OCI-LY7 (cell line): ENCODE measurements at regions not wholly inside any gene's neighbourhood (a gene's known extent, or its start where the extent isn't known, plus 50 kb on each side); places are given as distances from the start of the nearest gene placed in this dataset.

Source experiments
- BruUV-seq: library from RNA; stranded (reverse); fragments of 400-500 nt; replicated peaks from 2 replicates; lab custom pipeline; 2021; lab: Mats Ljungman, UMichigan
- CTCF ChIA-PET: fragments of 300-600 bp; sonication (Branson Sonifier 250); formaldehyde crosslinking; loops from one replicate; lab custom pipeline; 2022; ENCODE audit warnings: antibody characterized with exemption; ENCODE audit not compliant: unreplicated experiment; lab: Charles Lee
- POLR2A ChIA-PET: fragments of 300-600 bp; sonication (Branson Sonifier 250); formaldehyde crosslinking; loops from one replicate; lab custom pipeline; 2022; ENCODE audit warnings: antibody characterized with exemption; lab: Charles Lee
- DNase-seq: peaks from one replicate; pipeline ENCODE4 v3.0.0-alpha.2; 2015; ENCODE audit warnings: low spot score
- H2AFZ ChIP-seq: fragments of 200-600 bp; sonication (generic), shearing (Covaris generic); 2 replicates; pipeline ENCODE4 v1.6.1; 2014; ENCODE audit warnings: mild to moderate bottlenecking, antibody characterized with exemption, low read length, moderate library complexity
- H3K27ac ChIP-seq: fragments of 200-600 bp; sonication (generic); 2 replicates; pipeline ENCODE4 v1.5.1; 2014; ENCODE audit warnings: mixed run types, low read depth, mild to moderate bottlenecking, moderate library complexity, low read length, inconsistent platforms; ENCODE audit not compliant: poor library complexity, severe bottlenecking
- H3K36me3 ChIP-seq: fragments of 200-600 bp; sonication (generic); 2 replicates; pipeline ENCODE4 v1.6.1; 2014; ENCODE audit warnings: mild to moderate bottlenecking, antibody characterized with exemption, low read length, moderate library complexity, mixed read lengths; ENCODE audit not compliant: insufficient read depth
- H3K4me1 ChIP-seq: fragments of 200-600 bp; sonication (generic); 2 replicates; pipeline ENCODE4 v1.5.1; 2014; ENCODE audit warnings: mild to moderate bottlenecking, low read length; ENCODE audit not compliant: insufficient read depth, poor library complexity, severe bottlenecking
- H3K4me2 ChIP-seq: fragments of 200-600 bp; sonication (generic); 2 replicates; pipeline ENCODE4 v1.6.1; 2014; ENCODE audit warnings: mild to moderate bottlenecking, low read length
- H3K4me3 ChIP-seq: fragments of 200-600 bp; sonication (generic); 2 replicates; pipeline ENCODE4 v1.5.1; 2014; ENCODE audit warnings: mild to moderate bottlenecking, low read depth, low read length; ENCODE audit not compliant: poor library complexity, severe bottlenecking
- H3K79me2 ChIP-seq: fragments of 200-600 bp; sonication (generic); 2 replicates; pipeline ENCODE4 v1.6.1; 2016; ENCODE audit warnings: low read depth, mild to moderate bottlenecking, low read length, moderate library complexity, mixed read lengths; ENCODE audit not compliant: insufficient read depth
- H3K9me2 ChIP-seq: fragments of 200-600 bp; sonication (generic); 2 replicates; pipeline ENCODE4 v1.6.1; 2016; ENCODE audit warnings: mild to moderate bottlenecking, low read length, mixed read lengths; ENCODE audit not compliant: insufficient read depth
- H3K9me3 ChIP-seq: fragments of 200-600 bp; sonication (generic); 2 replicates; pipeline ENCODE4 v1.6.1; 2014; ENCODE audit warnings: mild to moderate bottlenecking, mixed run types, low read length, mixed read lengths
- H4K20me1 ChIP-seq: fragments of 200-600 bp; sonication (generic); 2 replicates; pipeline ENCODE4 v1.6.1; 2014; ENCODE audit warnings: mild to moderate bottlenecking, antibody characterized with exemption, low read length, moderate library complexity, mixed read lengths; ENCODE audit not compliant: insufficient read depth
- EZH2phosphoT487 ChIP-seq: fragments of 200-600 bp; sonication (generic); IDR thresholded peaks from 2 replicates; pipeline ENCODE4 v1.6.1; 2018; ENCODE audit warnings: low read depth, borderline replicate concordance, mild to moderate bottlenecking, mixed run types, antibody characterized with exemption, low read length, moderate library complexity, mixed read lengths
- intact Hi-C: fragments of 100-400 bp; cut with micrococcal nuclease; formaldehyde crosslinking; loops from one replicate; pipeline ENCODE4 v1.10.0; 2022; ENCODE audit not compliant: unreplicated experiment
- TF ChIP-seq, protein P1 (sequence below): fragments of 200-600 bp; sonication (generic); conservative IDR thresholded peaks from 2 replicates; pipeline ENCODE4 v1.5.1; 2014; ENCODE audit warnings: mild to moderate bottlenecking, antibody characterized with exemption, low read length, moderate library complexity, mixed read lengths

DNA sequence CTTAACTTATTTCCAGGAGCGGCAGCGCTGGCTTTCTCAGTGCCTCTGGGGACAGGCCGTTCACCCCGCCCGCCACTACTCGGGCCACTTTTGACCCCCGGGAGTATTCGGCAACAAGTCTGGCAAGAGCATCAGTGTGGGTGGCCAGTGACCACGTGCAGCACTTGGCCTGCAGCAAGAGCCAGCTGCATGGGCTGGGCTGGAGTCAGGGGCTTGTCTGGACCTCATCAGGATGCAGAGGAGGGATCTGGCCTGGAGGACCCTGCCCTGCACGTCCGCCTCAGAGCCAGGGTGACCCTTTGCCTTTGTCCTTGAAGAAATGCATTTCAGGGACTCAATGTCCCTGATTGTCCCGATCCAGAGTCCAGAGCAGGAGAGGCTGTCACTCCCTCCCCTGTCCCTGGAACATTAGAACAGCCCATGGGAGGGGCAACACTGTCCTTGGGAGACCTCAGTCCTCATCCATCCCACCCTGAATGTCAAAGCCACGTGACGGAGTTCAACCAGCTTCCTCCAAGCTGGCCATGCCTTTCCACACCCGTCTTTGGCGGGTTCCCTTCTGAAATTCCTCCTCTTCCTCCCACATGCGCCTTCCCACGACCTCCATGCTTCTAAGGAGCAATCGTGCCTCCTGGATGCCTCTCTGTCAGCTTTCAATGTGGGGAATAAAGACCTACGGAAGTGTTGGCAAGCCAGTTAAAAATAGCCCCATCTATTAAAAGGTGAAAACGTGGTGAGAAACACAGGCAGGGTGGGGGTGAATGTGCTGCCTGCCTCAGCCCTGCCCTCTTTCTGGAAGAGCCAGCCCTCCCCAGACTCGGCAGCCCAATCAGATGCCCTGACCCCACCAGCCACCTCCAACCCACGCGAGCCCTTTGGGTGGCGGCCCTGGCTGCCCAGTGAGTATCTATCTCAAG, 99.0 kb downstream of the OLFM1 start:
- H3K79me2 ChIP-seq = no peaks in the 10 kb centered on the region
- no peaks in the 10 kb centered on the region for H3K9me3 ChIP-seq
- H3K4me2 ChIP-seq = no peak overlapping the region
- POLR2A ChIA-PET = no interaction called here
- no peak for DNase-seq
- no peak overlapping the region for H3K27ac ChIP-seq
- CTCF ChIA-PET = no interaction called here
- H3K4me1 ChIP-seq = no peaks in the 10 kb centered on the region
- TF ChIP-seq EZH2phosphoT487 = no peak
- TF ChIP-seq, protein P1, sequence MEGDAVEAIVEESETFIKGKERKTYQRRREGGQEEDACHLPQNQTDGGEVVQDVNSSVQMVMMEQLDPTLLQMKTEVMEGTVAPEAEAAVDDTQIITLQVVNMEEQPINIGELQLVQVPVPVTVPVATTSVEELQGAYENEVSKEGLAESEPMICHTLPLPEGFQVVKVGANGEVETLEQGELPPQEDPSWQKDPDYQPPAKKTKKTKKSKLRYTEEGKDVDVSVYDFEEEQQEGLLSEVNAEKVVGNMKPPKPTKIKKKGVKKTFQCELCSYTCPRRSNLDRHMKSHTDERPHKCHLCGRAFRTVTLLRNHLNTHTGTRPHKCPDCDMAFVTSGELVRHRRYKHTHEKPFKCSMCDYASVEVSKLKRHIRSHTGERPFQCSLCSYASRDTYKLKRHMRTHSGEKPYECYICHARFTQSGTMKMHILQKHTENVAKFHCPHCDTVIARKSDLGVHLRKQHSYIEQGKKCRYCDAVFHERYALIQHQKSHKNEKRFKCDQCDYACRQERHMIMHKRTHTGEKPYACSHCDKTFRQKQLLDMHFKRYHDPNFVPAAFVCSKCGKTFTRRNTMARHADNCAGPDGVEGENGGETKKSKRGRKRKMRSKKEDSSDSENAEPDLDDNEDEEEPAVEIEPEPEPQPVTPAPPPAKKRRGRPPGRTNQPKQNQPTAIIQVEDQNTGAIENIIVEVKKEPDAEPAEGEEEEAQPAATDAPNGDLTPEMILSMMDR = no peak
- no TSS peak for BruUV-seq
- H3K9me2 ChIP-seq = no peaks in the 10 kb centered on the region
- no peak overlapping the region for H2AFZ ChIP-seq
- intact Hi-C loops = no loop called here
- H3K4me3 ChIP-seq = no peak overlapping the region
- no peaks in the 10 kb centered on the region for H4K20me1 ChIP-seq
- H3K36me3 ChIP-seq = no peaks in the 10 kb centered on the region

DNA sequence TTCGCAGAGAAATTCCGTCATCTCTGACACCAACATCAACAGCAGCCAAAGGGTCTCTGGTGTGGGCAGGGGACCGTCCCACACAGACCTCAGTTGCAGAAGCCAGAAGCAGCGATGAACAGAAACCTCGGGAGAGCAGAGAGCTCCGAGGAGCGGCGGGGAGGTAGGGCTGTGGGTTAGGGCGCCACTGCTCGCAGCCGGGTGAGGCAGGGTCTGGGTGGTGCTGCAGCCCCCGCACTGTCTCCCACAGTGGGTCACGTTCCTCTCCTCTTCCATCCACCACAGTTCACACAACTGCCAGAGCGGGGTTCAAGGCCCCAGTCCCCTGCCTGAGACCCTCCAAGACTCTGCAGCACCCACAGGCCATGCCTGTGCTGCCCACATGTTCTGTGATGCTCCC, 99.9 kb downstream of the OLFM1 start:
- H3K9me2 ChIP-seq = no peaks in the 10 kb centered on the region
- no peaks in the 10 kb centered on the region for H3K36me3 ChIP-seq
- no peaks in the 10 kb centered on the region for H4K20me1 ChIP-seq
- H2AFZ ChIP-seq = no peak overlapping the region
- no peak for TF ChIP-seq EZH2phosphoT487
- TF ChIP-seq, protein P1 = no peak
- H3K9me3 ChIP-seq = no peaks in the 10 kb centered on the region
- no TSS peak for BruUV-seq
- no peak for DNase-seq
- H3K4me2 ChIP-seq = no peak overlapping the region
- H3K27ac ChIP-seq = no peak overlapping the region
- no peaks in the 10 kb centered on the region for H3K4me1 ChIP-seq
- intact Hi-C loops = no loop called here
- no peaks in the 10 kb centered on the region for H3K79me2 ChIP-seq
- no peak overlapping the region for H3K4me3 ChIP-seq
- POLR2A ChIA-PET = no interaction called here
- CTCF ChIA-PET = no interaction called here

DNA sequence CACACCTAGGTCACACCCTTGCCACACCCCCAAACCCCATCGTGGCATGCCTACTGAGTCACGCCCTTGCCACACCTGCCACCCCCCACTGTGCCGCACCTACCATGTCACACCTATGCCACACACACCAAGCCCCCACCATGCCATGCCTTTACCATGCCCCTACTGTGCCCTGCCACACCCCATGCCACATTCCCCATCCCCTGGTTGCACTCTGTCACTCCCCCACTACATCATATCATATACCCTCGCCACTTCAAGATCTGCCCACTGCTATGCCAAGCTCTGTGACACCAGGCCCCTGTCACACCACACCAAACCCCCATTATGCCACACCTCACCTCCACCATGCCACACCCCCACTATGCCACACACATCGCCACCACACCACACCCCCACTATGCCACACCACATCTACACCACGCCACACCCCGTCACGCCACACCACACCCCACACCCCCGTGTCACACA, 101.2 kb downstream of the OLFM1 start:
- no peak overlapping the region for H3K4me2 ChIP-seq

More for the DNA sequence above, 101.2 kb downstream of the OLFM1 start:
- intact Hi-C loops = no loop called here
- no peaks in the 10 kb centered on the region for H3K9me3 ChIP-seq
- ChIA-PET CTCF (no interaction called here), POLR2A (no interaction called here)
- no peak overlapping the region for H2AFZ ChIP-seq
- H3K27ac ChIP-seq = no peak overlapping the region
- no peaks in the 10 kb centered on the region for H3K36me3 ChIP-seq
- H3K9me2 ChIP-seq = no peaks in the 10 kb centered on the region
- no peak for DNase-seq
- no peaks in the 10 kb centered on the region for H3K79me2 ChIP-seq
- BruUV-seq = no TSS peak
- TF ChIP-seq, protein P1 = no peak
- TF ChIP-seq EZH2phosphoT487 = no peak
- no peaks in the 10 kb centered on the region for H4K20me1 ChIP-seq
- H3K4me3 ChIP-seq = no peak overlapping the region
- H3K4me1 ChIP-seq = no peaks in the 10 kb centered on the region
